Tibial nerve (tissue), 3 donors: ENCODE measurements at regions not wholly inside any gene's neighbourhood (a gene's known extent, or its start where the extent isn't known, plus 50 kb on each side); places are given as distances from the start of the nearest gene placed in this dataset.

Source experiments
- POLR2A ChIP-seq, 2 donors: fragments of 450-650 bp; IDR thresholded peaks; one replicate each; pipeline ENCODE4 v1.6.1; 2017; ENCODE audit warnings: antibody characterized with exemption in 2 of 2, mild to moderate bottlenecking in 2 of 2, moderate library complexity in 2 of 2
- TF ChIP-seq, protein P1 (sequence below), 5 experiments: fragments of 200-600 bp in 3 of 5; fragments of 450-650 bp in 2 of 5; sonication (generic) in 3 of 5; IDR thresholded peaks; one replicate each; pipeline ENCODE4 v1.5.1; 2016 to 2019; ENCODE audit warnings: antibody characterized with exemption in 5 of 5, mild to moderate bottlenecking in 3 of 5, moderate library complexity in 2 of 5

- TF ChIP-seq, protein P1, sequence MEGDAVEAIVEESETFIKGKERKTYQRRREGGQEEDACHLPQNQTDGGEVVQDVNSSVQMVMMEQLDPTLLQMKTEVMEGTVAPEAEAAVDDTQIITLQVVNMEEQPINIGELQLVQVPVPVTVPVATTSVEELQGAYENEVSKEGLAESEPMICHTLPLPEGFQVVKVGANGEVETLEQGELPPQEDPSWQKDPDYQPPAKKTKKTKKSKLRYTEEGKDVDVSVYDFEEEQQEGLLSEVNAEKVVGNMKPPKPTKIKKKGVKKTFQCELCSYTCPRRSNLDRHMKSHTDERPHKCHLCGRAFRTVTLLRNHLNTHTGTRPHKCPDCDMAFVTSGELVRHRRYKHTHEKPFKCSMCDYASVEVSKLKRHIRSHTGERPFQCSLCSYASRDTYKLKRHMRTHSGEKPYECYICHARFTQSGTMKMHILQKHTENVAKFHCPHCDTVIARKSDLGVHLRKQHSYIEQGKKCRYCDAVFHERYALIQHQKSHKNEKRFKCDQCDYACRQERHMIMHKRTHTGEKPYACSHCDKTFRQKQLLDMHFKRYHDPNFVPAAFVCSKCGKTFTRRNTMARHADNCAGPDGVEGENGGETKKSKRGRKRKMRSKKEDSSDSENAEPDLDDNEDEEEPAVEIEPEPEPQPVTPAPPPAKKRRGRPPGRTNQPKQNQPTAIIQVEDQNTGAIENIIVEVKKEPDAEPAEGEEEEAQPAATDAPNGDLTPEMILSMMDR (IDR thresholded peaks at IDR 0.05): no peak
- TF ChIP-seq POLR2A (IDR thresholded peaks at IDR 0.05): no peak
Measured at GRCh38 chr18:27558388-27559155, 373.5 kb upstream of the CHST9 start.
